Tibial artery (tissue), 4 donors: ENCODE measurements at regions not wholly inside any gene's neighbourhood (a gene's known extent, or its start where the extent isn't known, plus 50 kb on each side); places are given as distances from the start of the nearest gene placed in this dataset.
"Not testable (repeated sequence)": the region's sequence is repeated elsewhere in the genome, so short reads cannot be mapped to it uniquely, and the experiment has no call there.

Source experiments
- DNase-seq, 2 donors: peaks; one replicate each; pipeline ENCODE4 v3.0.0-alpha.2; 2019
- H3K27ac ChIP-seq, 2 donors: fragments of 200-600 bp; sonication (generic) in 1 of 2; 1 replicate in 1 of 2; 2 replicates in 1 of 2; pipeline ENCODE4 v1.5.1; 2018 to 2019; ENCODE audit warnings: mild to moderate bottlenecking in 1 of 2
- H3K27me3 ChIP-seq, 2 donors: fragments of 200-600 bp; sonication (generic) in 1 of 2; one replicate each; pipeline versions ENCODE4 v1.5.1 to v1.6.0; 2016 to 2019
- H3K36me3 ChIP-seq, 3 donors: fragments of 200-600 bp; sonication (generic) in 2 of 3; one replicate each; pipeline ENCODE4 v1.5.1; 2016 to 2019; ENCODE audit warnings: mild to moderate bottlenecking in 2 of 3
- H3K4me1 ChIP-seq, 4 donors: fragments of 200-600 bp; sonication (generic) in 2 of 4; 1 replicate in 3 of 4; 2 replicates in 1 of 4; pipeline ENCODE4 v1.5.1; 2016 to 2019
- H3K4me3 ChIP-seq, 2 donors: fragments of 200-600 bp; sonication (generic) in 1 of 2; 1 replicate in 1 of 2; 2 replicates in 1 of 2; pipeline ENCODE4 v1.5.1; 2018 to 2019; ENCODE audit warnings: mild to moderate bottlenecking in 2 of 2
- H3K9me3 ChIP-seq, 3 donors: fragments of 200-600 bp; sonication (generic) in 1 of 3; one replicate each; pipeline ENCODE4 v1.5.1; 2016 to 2019
- CTCF ChIP-seq, 2 experiments: fragments of 200-600 bp in 1 of 2; fragments of 450-650 bp in 1 of 2; IDR thresholded peaks; one replicate each; pipeline ENCODE4 v1.5.1; 2017 to 2019; ENCODE audit warnings: antibody characterized with exemption in 2 of 2, mild to moderate bottlenecking in 1 of 2, moderate library complexity in 1 of 2
- intact Hi-C: fragments of 100-400 bp; cut with DNase I; formaldehyde crosslinking; loops from one replicate; pipeline ENCODE4 v1.15.0; 2023; ENCODE audit warnings: low total_unique reads

GRCh38 chr5:12174734-12175133 lies 270.5 kb upstream of the CTNND2 start:
- no peak overlapping the region for H3K27ac ChIP-seq
- no peak for TF ChIP-seq CTCF (IDR thresholded peaks at IDR 0.05)
- no peaks in the 10 kb centered on the region for H3K27me3 ChIP-seq
- no peaks in the 10 kb centered on the region for H3K9me3 ChIP-seq
- no peak for DNase-seq
- no peaks in the 10 kb centered on the region for H3K4me1 ChIP-seq
- no peak overlapping the region for H3K4me3 ChIP-seq
- no peaks in the 10 kb centered on the region for H3K36me3 ChIP-seq
- intact Hi-C loops: no loop called here

DNA sequence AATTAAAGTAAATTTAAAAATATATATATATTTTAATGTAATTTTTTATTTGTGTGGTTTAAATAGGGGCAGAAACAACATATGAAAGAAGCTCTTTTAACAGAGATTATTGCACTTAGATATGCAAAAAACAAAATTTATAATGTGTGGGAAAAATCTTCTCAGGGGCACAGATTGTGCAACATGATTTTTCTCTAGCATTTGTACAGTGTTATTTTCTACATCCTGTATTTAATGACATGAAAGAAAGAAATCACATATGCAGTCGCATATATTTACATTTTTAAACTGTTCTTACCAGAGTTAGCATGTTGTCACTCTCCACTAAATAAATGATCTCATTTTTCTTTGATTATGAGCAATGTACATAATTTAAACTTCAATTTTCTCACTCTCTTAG lies 265.3 kb upstream of the CTNND2 start:
- H3K36me3 ChIP-seq: no peaks in the 10 kb centered on the region
- TF ChIP-seq CTCF (IDR thresholded peaks at IDR 0.05): no peak
- no peak for DNase-seq
- intact Hi-C loops: no loop called here
- no peaks in the 10 kb centered on the region for H3K27me3 ChIP-seq
- H3K9me3 ChIP-seq: no peaks in the 10 kb centered on the region
- no peak overlapping the region for H3K27ac ChIP-seq
- no peaks in the 10 kb centered on the region for H3K4me1 ChIP-seq
- no peak overlapping the region for H3K4me3 ChIP-seq

DNA sequence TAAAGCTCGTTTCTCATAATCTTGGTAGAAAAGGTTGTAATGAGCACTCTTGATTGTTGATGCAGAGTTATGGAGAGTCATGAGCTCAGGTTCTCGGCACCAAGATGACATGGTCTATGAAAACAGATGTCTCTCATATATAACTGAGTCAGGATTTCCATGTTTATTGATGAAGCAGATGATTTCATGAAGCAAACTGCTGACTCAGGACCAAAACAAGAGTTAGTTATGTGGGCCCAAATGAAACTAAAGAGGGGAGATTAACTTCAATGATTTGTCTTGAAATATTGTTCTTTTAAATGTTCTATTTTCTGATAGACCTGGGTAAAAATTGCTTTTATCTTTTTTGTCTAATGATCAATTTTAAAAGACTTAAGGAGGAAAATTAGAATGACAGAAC lies 258.6 kb upstream of the CTNND2 start:
- Histone ChIP-seq H3K9me3 (no peaks in the 10 kb centered on the region), H3K36me3 (no peaks in the 10 kb centered on the region), H3K4me1 (no peaks in the 10 kb centered on the region), H3K27ac (no peak overlapping the region), H3K27me3 (no peaks in the 10 kb centered on the region), H3K4me3 (no peak overlapping the region)
- no peak for TF ChIP-seq CTCF (IDR thresholded peaks at IDR 0.05)
- intact Hi-C loops: no loop called here
- DNase-seq: no peak

GRCh38 chr5:12147513-12147912 lies 243.3 kb upstream of the CTNND2 start:
- Histone ChIP-seq H3K4me3 (no peak overlapping the region), H3K27me3 (no peaks in the 10 kb centered on the region), H3K36me3 (no peaks in the 10 kb centered on the region), H3K4me1 (no peaks in the 10 kb centered on the region), H3K27ac (no peak overlapping the region), H3K9me3 (no peaks in the 10 kb centered on the region)
- no peak for DNase-seq
- TF ChIP-seq CTCF (IDR thresholded peaks at IDR 0.05): no peak
- intact Hi-C loops: no loop called here

GRCh38 chr5:12141496-12141895 lies 237.2 kb upstream of the CTNND2 start:
- H3K4me3 ChIP-seq: no peak overlapping the region
- no peak for TF ChIP-seq CTCF (IDR thresholded peaks at IDR 0.05)
- DNase-seq: no peak
- H3K27ac ChIP-seq: no peak overlapping the region
- no peaks in the 10 kb centered on the region for H3K9me3 ChIP-seq
- no peaks in the 10 kb centered on the region for H3K27me3 ChIP-seq
- H3K36me3 ChIP-seq: no peaks in the 10 kb centered on the region
- intact Hi-C loops: no loop called here
- no peaks in the 10 kb centered on the region for H3K4me1 ChIP-seq

DNA sequence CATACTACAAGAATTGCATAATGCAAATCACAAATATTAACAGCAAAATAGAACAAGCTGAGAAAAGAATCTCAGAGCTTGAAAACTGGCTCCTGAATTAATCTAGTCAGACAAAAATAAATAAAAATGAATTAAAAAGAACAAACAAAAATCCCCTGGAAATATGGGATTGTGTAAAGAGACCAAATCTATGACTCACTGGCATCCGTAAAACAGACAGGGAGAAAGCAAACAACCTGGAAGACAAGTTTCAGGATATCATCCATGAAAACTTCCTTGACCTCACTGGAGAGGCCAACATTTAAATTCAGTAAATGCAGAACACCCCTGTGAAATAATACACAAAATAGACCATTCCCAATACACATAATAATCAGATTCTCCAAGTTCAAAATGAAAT lies 229.3 kb upstream of the CTNND2 start:
- peaks cover 0 to 9% (median 2%) of the 10 kb centered on the region in 3 donors for H3K9me3 ChIP-seq
- TF ChIP-seq CTCF (IDR thresholded peaks at IDR 0.05): no peak
- intact Hi-C loops: no loop called here
- H3K36me3 ChIP-seq: no peaks in the 10 kb centered on the region
- no peak overlapping the region for H3K27ac ChIP-seq
- no peaks in the 10 kb centered on the region for H3K27me3 ChIP-seq
- H3K4me1 ChIP-seq: no peaks in the 10 kb centered on the region
- DNase-seq: no peak
- H3K4me3 ChIP-seq: no peak overlapping the region

- not testable (repeated sequence) for H3K4me3 ChIP-seq, H3K4me1 ChIP-seq
These were observed 226.8 kb upstream of the CTNND2 start for GRCh38 chr5:12131020-12131419.

More at GRCh38 chr5:12131020-12131419, 226.8 kb upstream of the CTNND2 start:
- DNase-seq, H3K9me3 ChIP-seq, H3K27ac ChIP-seq, H3K27me3 ChIP-seq, intact Hi-C loops, H3K36me3 ChIP-seq: not testable (repeated sequence)
